GM21360 (cell line): ENCODE measurements at regions not wholly inside any gene's neighbourhood (a gene's known extent, or its start where the extent isn't known, plus 50 kb on each side); places are given as distances from the start of the nearest gene placed in this dataset.

ENCODE experiments used
- ATAC-seq: cut with Tn5 transposase; IDR thresholded peaks from one replicate; pipeline ENCODE4 v1.9.1; 2021; ENCODE audit warnings: mild to moderate bottlenecking, moderate library complexity; ENCODE audit not compliant: unreplicated experiment

- ATAC-seq, result no peak
Observed at GRCh38 chr17:71349908-71350600, 770.8 kb upstream of the SOX9 start.

- ATAC-seq, result no peak
Observed at GRCh38 chr17:71360301-71360700, 760.5 kb upstream of the SOX9 start.

- ATAC-seq, result no peak
Observed at GRCh38 chr17:71361656-71362450, 759.0 kb upstream of the SOX9 start.

DNA sequence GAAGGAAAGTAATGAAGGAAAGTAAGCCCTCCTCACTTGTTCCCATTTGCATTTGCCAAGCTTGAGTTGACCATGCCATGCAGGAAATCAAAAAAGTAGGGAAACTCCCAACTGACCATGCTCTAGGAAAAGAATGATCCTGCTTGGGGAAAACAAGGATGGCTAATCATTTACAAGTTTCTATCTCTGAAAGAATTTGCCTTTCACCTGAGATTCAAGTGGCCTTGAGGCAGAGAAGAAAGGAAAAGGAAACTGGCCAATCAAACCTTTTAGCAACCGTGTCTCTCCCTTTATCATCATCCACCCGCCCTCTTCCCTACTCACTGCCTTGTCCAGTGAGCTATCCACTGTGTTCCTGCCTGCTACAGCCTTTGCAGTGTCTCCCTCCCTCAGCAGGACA lies 757.2 kb upstream of the SOX9 start:
- ATAC-seq, result no peak

DNA sequence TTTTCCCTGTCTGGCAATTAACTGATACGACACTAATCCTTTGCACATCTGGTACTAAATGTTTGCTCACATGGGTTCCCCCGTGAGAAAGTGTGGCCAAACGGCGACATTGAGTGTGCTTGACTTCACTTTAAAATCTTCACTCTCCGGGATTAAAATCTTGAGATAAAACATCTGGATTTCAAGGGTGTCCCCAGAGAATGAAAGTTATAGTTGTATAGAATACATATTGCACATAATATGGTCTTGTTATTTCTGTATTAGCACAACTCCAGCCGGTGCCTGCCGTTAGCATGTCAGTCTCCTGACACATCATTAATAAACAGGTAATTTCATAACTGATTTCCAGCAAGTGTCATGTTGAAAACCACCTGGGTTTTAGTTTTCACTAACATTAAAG lies 749.0 kb upstream of the SOX9 start:
- no peak for ATAC-seq

GRCh38 chr17:71375948-71376347 lies 744.9 kb upstream of the SOX9 start:
- no peak for ATAC-seq

DNA sequence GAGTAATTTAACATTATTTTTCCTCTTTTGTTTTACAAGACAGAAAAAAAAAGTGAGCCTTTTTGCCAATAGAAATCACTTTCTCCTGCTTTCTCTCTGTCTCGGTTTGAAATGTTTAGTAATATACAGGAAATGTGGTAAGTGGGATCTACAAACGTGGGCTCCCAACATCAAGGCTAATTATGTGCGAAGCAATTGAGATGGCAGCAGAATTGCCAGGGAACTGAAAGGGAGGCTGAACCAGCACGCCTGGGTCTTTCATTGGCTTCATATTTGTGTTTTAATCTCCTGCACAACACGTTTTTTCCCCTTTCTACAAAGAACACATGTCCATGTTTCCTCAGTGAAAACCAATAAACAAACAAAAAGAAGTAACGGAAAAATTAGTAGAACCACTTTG lies 743.9 kb upstream of the SOX9 start:
- ATAC-seq, result no peak

DNA sequence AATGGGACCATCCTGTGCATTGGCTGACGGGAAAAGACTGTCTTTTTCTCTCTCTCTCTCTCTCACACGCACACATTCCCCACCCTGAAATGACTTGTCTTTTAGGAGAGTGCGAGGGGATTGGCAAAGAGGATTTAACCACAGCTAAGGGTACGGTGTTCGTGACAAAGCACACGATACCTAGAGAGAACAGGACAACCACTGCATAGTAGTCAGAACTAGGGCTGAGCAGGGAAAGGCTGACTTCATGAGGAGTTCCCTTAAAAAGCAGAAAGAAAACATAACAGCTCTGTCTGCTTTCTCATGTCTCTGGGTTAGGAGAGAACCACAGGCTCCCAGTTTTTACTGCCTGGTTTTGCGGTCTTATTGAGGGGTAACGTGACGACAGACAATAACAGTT lies 742.8 kb upstream of the SOX9 start:
- ATAC-seq, result no peak

DNA sequence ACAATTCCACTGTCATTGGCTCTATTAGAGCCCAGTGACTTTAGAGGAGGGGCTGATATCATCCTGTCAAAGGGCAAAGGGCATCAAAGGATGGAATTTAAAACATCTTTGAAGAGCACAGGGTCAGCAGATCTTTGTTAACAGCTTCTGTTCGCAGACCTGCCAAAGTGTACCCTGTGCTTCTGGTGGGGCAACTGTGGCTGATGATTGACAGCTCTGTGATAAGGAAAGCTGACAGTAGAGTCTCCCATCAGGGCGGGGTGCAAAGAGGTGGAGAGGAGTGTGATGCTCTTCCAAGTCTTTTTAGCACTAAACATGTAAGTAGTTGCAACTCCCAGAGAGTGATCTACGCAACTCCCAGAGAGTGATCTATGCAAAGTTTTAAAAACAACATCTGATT lies 742.1 kb upstream of the SOX9 start:
- no peak for ATAC-seq

- ATAC-seq, result no peak
Observed at GRCh38 chr17:71379512-71379911, 741.3 kb upstream of the SOX9 start.

- ATAC-seq, result no peak
Observed at GRCh38 chr17:71380535-71380934, 740.3 kb upstream of the SOX9 start.

GRCh38 chr17:71380936-71381335 lies 739.9 kb upstream of the SOX9 start:
- ATAC-seq, result no peak

DNA sequence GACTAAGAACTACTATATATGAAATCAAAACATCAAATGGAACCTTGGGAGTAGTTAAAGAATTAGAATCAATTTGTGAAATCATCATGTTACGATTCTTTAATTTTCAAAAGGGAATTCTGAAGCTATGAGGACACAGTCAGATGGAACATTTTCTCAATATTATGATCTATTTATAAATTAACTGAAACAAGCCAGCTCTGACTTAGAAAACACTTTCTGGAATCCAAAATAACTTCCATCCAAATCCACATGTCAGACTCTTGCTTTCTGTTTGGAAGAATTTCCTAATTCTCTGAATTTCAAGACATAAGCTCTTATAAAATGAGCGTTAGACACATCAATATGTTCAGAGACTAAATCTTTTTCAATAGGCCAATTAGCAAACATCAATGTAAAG lies 737.7 kb upstream of the SOX9 start:
- ATAC-seq, result no peak

DNA sequence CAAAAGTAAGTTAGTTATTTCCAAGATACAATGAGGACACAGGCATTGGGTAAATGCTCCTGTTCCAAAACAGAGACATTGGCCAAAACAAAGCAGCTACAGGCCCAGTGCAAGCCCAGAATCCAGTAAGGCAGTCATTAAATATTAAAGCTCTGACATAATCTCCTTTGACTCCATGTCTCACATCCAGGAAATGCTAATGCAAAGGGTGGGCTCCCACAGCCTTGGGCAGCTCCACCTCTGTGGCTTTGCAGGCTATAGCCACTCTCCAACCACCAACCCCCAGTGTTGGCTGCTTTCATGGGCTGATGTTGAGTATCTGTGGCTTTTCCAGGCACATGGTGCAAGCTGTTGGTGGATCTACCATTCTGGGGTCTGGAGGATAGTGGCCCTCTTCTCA lies 733.4 kb upstream of the SOX9 start:
- no peak for ATAC-seq

- no peak for ATAC-seq
Observed at GRCh38 chr17:71392715-71393567, 727.9 kb upstream of the SOX9 start.

GRCh38 chr17:71395901-71396300 lies 724.9 kb upstream of the SOX9 start:
- ATAC-seq, result no peak

DNA sequence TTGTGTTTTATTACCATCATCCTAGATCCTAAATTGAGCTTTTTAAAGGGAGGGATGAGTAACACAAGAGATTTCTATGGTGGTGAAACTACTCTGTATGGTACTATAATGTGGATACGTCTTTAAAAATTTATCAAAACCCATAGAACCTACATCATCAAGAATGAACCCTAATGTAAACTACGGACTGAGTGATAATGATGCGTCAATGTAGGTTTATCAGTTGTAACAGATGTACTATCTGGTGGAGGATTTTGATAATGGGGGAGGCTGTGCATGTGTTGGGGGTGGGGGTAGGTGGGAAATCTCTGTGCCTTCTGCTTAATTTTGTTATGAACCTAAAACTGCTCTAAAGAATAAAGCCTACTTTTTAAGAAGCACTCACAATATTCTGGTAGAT lies 724.1 kb upstream of the SOX9 start:
- no peak for ATAC-seq

- ATAC-seq, result no peak
Observed at GRCh38 chr17:71398025-71398424, 722.8 kb upstream of the SOX9 start.

DNA sequence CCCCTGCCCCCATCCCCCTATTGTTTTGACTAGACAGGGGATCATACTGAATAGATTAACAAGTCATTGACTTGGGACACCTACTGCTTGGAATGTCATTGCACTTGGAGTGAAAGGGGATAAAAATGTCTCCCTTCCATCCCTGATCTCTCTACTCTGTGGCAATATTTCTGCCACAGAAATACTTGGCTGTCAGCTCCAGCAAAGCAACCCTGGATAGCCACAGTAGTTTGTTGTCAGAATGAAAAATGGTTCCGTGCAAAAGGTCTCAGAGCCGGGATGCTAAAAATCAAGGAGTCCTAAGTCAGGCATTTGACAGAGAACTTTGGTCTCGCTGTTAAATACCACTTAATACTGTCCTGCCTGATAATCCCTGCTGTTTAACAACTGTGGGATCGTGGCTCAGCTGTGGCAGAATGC lies 722.0 kb upstream of the SOX9 start:
- no peak for ATAC-seq

GRCh38 chr17:71399221-71399620 lies 721.6 kb upstream of the SOX9 start:
- ATAC-seq, result no peak

DNA sequence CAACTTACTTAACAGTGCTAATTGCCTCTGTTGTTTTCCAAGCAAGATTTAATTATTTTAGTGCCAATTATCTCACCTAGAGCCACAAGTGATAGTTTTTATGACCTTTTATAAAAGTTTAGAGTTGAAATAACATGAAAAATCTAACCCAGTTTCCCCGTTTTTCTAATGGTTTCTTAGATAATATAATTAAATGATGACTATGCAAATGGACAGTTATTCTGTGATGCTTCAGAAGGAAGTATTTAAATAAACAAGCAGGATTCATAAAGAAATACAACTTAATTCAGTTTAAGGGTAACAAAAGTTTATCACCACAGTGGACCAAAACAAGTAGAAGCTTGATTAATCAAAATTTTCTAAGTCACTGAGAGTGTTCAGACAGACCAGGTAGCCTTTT lies 721.2 kb upstream of the SOX9 start:
- ATAC-seq, result no peak

DNA sequence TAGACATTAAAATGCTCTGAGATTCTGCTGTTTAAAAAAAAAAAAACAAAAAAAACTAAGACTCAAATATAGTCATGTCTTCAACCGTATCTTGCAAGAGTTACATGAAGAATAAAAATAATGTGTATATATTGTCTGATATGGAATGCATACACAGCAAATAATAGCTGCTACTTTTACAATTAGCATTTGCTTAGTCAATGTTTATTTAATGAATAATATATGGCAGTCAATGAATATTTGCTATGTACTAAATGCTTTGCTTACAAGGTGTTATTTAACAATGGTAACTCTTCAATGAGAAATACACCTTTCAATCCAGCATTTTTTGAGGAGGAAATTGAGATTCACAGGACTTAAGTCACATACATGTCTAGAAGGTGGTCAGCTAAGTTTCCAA lies 718.8 kb upstream of the SOX9 start:
- no peak for ATAC-seq
